GM12878 (cell line): ENCODE measurements at regions not wholly inside any gene's neighbourhood (a gene's known extent, or its start where the extent isn't known, plus 50 kb on each side); places are given as distances from the start of the nearest gene placed in this dataset.

Source experiments
- ATAC-seq: fragments of 200-7000 bp; cut with Tn5 transposase; 3 replicates; pipeline ENCODE4 v1.9.1; 2020; ENCODE audit warnings: mild to moderate bottlenecking, moderate library complexity
- BruUV-seq: library from RNA; stranded (reverse); fragments of 400-500 nt; replicated peaks from 2 replicates; lab custom pipeline; 2021; lab: Mats Ljungman, UMichigan
- CTCF ChIA-PET: fragments of 300-600 bp; sonication (Branson Sonifier 250); formaldehyde crosslinking; extraction: SDS; loops from one replicate; lab custom pipeline; 2021; ENCODE audit warnings: inconsistent platforms; lab: Yijun Ruan, JAX
- POLR2A ChIA-PET: fragments of 350-600 bp; formaldehyde crosslinking; extraction: SDS; loops from one replicate; lab custom pipeline; 2021; ENCODE audit warnings: inconsistent platforms; lab: Charles Lee
- RAD21 ChIA-PET: fragments of 300-600 bp; sonication (Branson Sonifier 250); formaldehyde crosslinking; loops from one replicate; lab custom pipeline; 2023; ENCODE audit warnings: antibody characterized with exemption; ENCODE audit not compliant: unreplicated experiment; lab: Charles Lee
- SMC1A ChIA-PET: fragments of 300-600 bp; sonication (Branson Sonifier 250); formaldehyde crosslinking; loops from one replicate; lab custom pipeline; 2023; ENCODE audit not compliant: unreplicated experiment, uncharacterized antibody; lab: Charles Lee
- DNase-seq: peaks from one replicate; pipeline ENCODE4 v3.0.0-alpha.2; 2011; ENCODE audit warnings: low read depth, low spot score
- FAIRE-seq: peaks from 3 replicates; lab custom pipeline; 2011; peaks lifted over from hg19 to GRCh38; lab: Jason Lieb, UNC
- H2AFZ ChIP-seq: 2 replicates; pipeline ENCODE4 v1.6.0; 2011; ENCODE audit warnings: low read depth, low read length, control low read depth; ENCODE audit not compliant: control insufficient read depth
- H3K27ac ChIP-seq: 2 replicates; pipeline ENCODE4 v1.5.1; 2011; ENCODE audit warnings: control low read depth; ENCODE audit not compliant: control insufficient read depth, insufficient read depth
- H3K27me3 ChIP-seq, 2 experiments: replicated peaks in 1 of 2; 2 replicates each; pipeline versions ENCODE4 v1.6.0 to v1.6.1; 2011; ENCODE audit warnings: low read length in 1 of 2; ENCODE audit not compliant: control insufficient read depth in 2 of 2, insufficient read depth in 2 of 2
- H3K36me3 ChIP-seq, 2 experiments: 2 replicates each; pipeline ENCODE4 v1.5.1; 2011; ENCODE audit warnings: low read length in 1 of 2; ENCODE audit not compliant: control insufficient read depth in 2 of 2, insufficient read depth in 2 of 2
- H3K4me1 ChIP-seq: 2 replicates; pipeline ENCODE4 v1.6.1; 2011; ENCODE audit warnings: mild to moderate bottlenecking, low read length, moderate library complexity, mixed read lengths; ENCODE audit not compliant: control insufficient read depth, insufficient read depth
- H3K4me2 ChIP-seq: 2 replicates; pipeline ENCODE4 v1.6.0; 2011; ENCODE audit warnings: control low read depth; ENCODE audit not compliant: control insufficient read depth, insufficient read depth
- H3K4me3 ChIP-seq: fragments of 200-600 bp; sonication (generic); 2 replicates; pipeline ENCODE4 v1.5.1; 2016
- H3K79me2 ChIP-seq: 2 replicates; pipeline ENCODE4 v1.6.0; 2011; ENCODE audit warnings: low read length; ENCODE audit not compliant: control insufficient read depth, insufficient read depth
- H3K9ac ChIP-seq: 2 replicates; pipeline ENCODE4 v1.8.0; 2011; ENCODE audit warnings: low read length, control low read depth, mixed read lengths; ENCODE audit not compliant: control insufficient read depth, insufficient read depth
- H3K9me3 ChIP-seq: replicated peaks from 3 replicates; pipeline ENCODE4 v1.5.1; 2011; ENCODE audit warnings: mild to moderate bottlenecking, low read length; ENCODE audit not compliant: control insufficient read depth, insufficient read depth
- H4K20me1 ChIP-seq: 2 replicates; pipeline ENCODE4 v1.6.0; 2011; ENCODE audit not compliant: control insufficient read depth, insufficient read depth
- ATF7 ChIP-seq: fragments of 450-650 bp; IDR thresholded peaks from 2 replicates; pipeline ENCODE4 v1.6.1; 2016; ENCODE audit warnings: low read depth, mild to moderate bottlenecking
- CREM ChIP-seq: IDR thresholded peaks from 2 replicates; pipeline ENCODE4 v1.6.1; 2014; ENCODE audit warnings: antibody characterized with exemption, low read depth
- FOS ChIP-seq: IDR thresholded peaks from 3 replicates; pipeline ENCODE4 v1.6.1; 2011; ENCODE audit warnings: borderline replicate concordance; ENCODE audit not compliant: insufficient read length; ENCODE audit errors: extremely low read depth
- FOXK2 ChIP-seq: fragments of 450-650 bp; IDR thresholded peaks from 2 replicates; pipeline ENCODE4 v1.6.1; 2017; ENCODE audit warnings: mild to moderate bottlenecking, moderate library complexity
- HCFC1 ChIP-seq: fragments of 150-350 bp; IDR thresholded peaks from 2 replicates; pipeline ENCODE4 v1.6.1; 2014; ENCODE audit warnings: low read length
- JUNB ChIP-seq: IDR thresholded peaks from 2 replicates; pipeline ENCODE4 v1.6.1; 2016; ENCODE audit warnings: antibody characterized with exemption, mild to moderate bottlenecking
- JUND ChIP-seq: IDR thresholded peaks from 2 replicates; pipeline ENCODE4 v1.6.1; 2012; ENCODE audit warnings: low read depth, mild to moderate bottlenecking, low read length, improper control_type of control experiment, moderate library complexity
- KAT2A ChIP-seq: conservative IDR thresholded peaks from 2 replicates; pipeline ENCODE4 v1.6.1; 2011; ENCODE audit warnings: low read depth, low read length; ENCODE audit not compliant: control insufficient read depth
- KLF5 ChIP-seq: fragments of 450-650 bp; IDR thresholded peaks from 2 replicates; pipeline ENCODE4 v1.6.1; 2014; ENCODE audit warnings: mild to moderate bottlenecking; ENCODE audit not compliant: partially characterized antibody
- MAX ChIP-seq: IDR thresholded peaks from 2 replicates; pipeline ENCODE4 v1.6.1; 2012; ENCODE audit warnings: low read depth, low read length, improper control_type of control experiment
- NR2C1 ChIP-seq: fragments of 450-650 bp; IDR thresholded peaks from 2 replicates; pipeline ENCODE4 v1.6.1; 2017; ENCODE audit warnings: antibody characterized with exemption, mild to moderate bottlenecking, moderate library complexity
- POLR2AphosphoS2 ChIP-seq: IDR thresholded peaks from 2 replicates; pipeline ENCODE4 v1.6.1; 2011; ENCODE audit warnings: low read depth, mild to moderate bottlenecking, low read length, improper control_type of control experiment, moderate library complexity
- POU2F2 ChIP-seq: IDR thresholded peaks from 3 replicates; pipeline ENCODE4 v1.6.1; 2011; ENCODE audit warnings: low read depth, mild to moderate bottlenecking, low read length, borderline replicate concordance
- SREBF2 ChIP-seq: IDR thresholded peaks from 2 replicates; pipeline ENCODE4 v1.6.1; 2012; ENCODE audit warnings: mild to moderate bottlenecking, low read length
- SUPT20H ChIP-seq: IDR thresholded peaks from 2 replicates; pipeline ENCODE4 v1.6.1; 2011; ENCODE audit warnings: low read depth, mild to moderate bottlenecking, low read length, moderate library complexity, borderline replicate concordance; ENCODE audit not compliant: control insufficient read depth
- TAF1 ChIP-seq: IDR thresholded peaks from 2 replicates; pipeline ENCODE4 v1.6.1; 2011; ENCODE audit warnings: mild to moderate bottlenecking, low read depth, low read length, borderline replicate concordance
- ZNF207 ChIP-seq: fragments of 450-650 bp; IDR thresholded peaks from 2 replicates; pipeline ENCODE4 v1.6.1; 2014; ENCODE audit warnings: antibody characterized with exemption, mild to moderate bottlenecking, borderline replicate concordance
- ZZZ3 ChIP-seq: IDR thresholded peaks from 2 replicates; pipeline ENCODE4 v1.6.1; 2011; ENCODE audit warnings: low read depth; ENCODE audit not compliant: control insufficient read depth, insufficient read length
- WGBS: methylation state at CpG from one replicate; pipeline ENCODE4 v1.1.6; 2016; ENCODE audit warnings: low lambda C conversion rate; ENCODE audit not compliant: insufficient replicate concordance, insufficient coverage; ENCODE audit errors: missing lambda C conversion rate; 5-methylcytosine and 5-hydroxymethylcytosine counted together
- in situ Hi-C: fragments of 300-500 bp; cut with MboI; formaldehyde crosslinking; loops from 9 replicates; pipeline ENCODE4 v1.14.3; 2018; ENCODE audit warnings: mixed read lengths
- intact Hi-C: fragments of 100-400 bp; cut with micrococcal nuclease; formaldehyde crosslinking; loops from one replicate; pipeline ENCODE4 v1.14.2; 2022; ENCODE audit not compliant: unreplicated experiment
- TF ChIP-seq, protein P1 (sequence below): fragments of 450-650 bp; IDR thresholded peaks from 2 replicates; pipeline ENCODE4 v1.6.1; 2014; ENCODE audit warnings: mild to moderate bottlenecking
- TF ChIP-seq, protein P2 (sequence below): IDR thresholded peaks from 2 replicates; pipeline ENCODE4 v1.6.1; 2011; ENCODE audit warnings: mild to moderate bottlenecking, low read depth, low read length, moderate library complexity; ENCODE audit not compliant: insufficient replicate concordance

DNA sequence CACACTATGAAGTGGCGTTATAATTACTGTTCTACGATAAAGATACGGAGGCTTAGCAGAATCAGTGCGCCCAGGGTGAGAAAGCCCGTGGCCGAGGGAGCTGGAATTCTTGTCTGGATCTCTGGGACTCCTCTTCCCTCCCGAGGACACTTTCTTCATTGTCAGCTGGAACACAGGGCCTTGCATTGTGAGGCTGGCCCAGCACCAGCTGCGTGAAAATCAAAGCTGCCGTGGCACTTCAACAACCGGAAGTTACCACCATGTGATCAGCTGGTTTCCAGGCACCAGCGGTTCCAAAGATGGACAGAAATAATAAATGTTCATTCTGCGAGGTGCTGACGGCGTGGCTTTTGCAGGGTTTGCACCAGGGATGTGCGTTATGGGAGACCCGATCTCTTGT lies 234.0 kb upstream of the PITRM1 start:
- Histone ChIP-seq H3K4me1 (no peaks in the 10 kb centered on the region), H3K79me2 (no peaks in the 10 kb centered on the region), H3K4me2 (no peak overlapping the region), H3K9ac (no peak overlapping the region), H3K4me3 (no peak overlapping the region), H2AFZ (no peak overlapping the region), H3K27me3 (no peaks in the 10 kb centered on the region), H3K9me3 (peaks cover 4% of the 10 kb centered on the region; the same call in 1 of the 3 replicates), H3K36me3 (no peaks in the 10 kb centered on the region), H3K27ac (no peak overlapping the region), H4K20me1 (no peaks in the 10 kb centered on the region)
- ChIA-PET POLR2A (no interaction called here), RAD21 (no interaction called here), SMC1A (no interaction called here), CTCF (no interaction called here)
- FAIRE-seq (no peak), ATAC-seq (no peak), DNase-seq (no peak)
- in situ Hi-C loops, result no loop called here
- no TSS peak for BruUV-seq
- 51% methylated on average over 16 of the region's 16 CpGs for WGBS
- TF ChIP-seq CREM (no peak), MAX (no peak), FOXK2 (no peak), ATF7 (no peak), KLF5 (no peak), POLR2AphosphoS2 (no peak), ZNF207 (no peak), ZZZ3 (no peak)
- intact Hi-C loops, result no loop called here

- ChIA-PET SMC1A (no interaction called here), POLR2A (no interaction called here), RAD21 (no interaction called here), CTCF (no interaction called here)
- BruUV-seq, result no TSS peak
- H3K4me1 ChIP-seq, result no peaks in the 10 kb centered on the region
- no peaks in the 10 kb centered on the region for H3K27me3 ChIP-seq
- H3K4me3 ChIP-seq, result no peak overlapping the region
- H2AFZ ChIP-seq, result no peak overlapping the region
- 55% methylated on average over 15 of the region's 15 CpGs for WGBS
- no peaks in the 10 kb centered on the region for H3K79me2 ChIP-seq
- H3K9me3 ChIP-seq, result no peaks in the 10 kb centered on the region; the same call in 2 of the 3 replicates
- TF ChIP-seq HCFC1, result no peak
- TF ChIP-seq, protein P1, sequence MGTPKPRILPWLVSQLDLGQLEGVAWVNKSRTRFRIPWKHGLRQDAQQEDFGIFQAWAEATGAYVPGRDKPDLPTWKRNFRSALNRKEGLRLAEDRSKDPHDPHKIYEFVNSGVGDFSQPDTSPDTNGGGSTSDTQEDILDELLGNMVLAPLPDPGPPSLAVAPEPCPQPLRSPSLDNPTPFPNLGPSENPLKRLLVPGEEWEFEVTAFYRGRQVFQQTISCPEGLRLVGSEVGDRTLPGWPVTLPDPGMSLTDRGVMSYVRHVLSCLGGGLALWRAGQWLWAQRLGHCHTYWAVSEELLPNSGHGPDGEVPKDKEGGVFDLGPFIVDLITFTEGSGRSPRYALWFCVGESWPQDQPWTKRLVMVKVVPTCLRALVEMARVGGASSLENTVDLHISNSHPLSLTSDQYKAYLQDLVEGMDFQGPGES, result no peak
- TF ChIP-seq JUNB, result no peak
- TF ChIP-seq SREBF2, result no peak
- no peak for TF ChIP-seq JUND
- TF ChIP-seq FOS, result no peak
- TF ChIP-seq KAT2A, result no peak
- no peak for TF ChIP-seq TAF1
- TF ChIP-seq, protein P2, sequence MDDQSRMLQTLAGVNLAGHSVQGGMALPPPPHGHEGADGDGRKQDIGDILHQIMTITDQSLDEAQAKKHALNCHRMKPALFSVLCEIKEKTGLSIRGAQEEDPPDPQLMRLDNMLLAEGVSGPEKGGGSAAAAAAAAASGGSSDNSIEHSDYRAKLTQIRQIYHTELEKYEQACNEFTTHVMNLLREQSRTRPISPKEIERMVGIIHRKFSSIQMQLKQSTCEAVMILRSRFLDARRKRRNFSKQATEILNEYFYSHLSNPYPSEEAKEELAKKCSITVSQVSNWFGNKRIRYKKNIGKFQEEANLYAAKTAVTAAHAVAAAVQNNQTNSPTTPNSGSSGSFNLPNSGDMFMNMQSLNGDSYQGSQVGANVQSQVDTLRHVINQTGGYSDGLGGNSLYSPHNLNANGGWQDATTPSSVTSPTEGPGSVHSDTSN, result no peak
- TF ChIP-seq NR2C1, result no peak
- no peak for TF ChIP-seq POU2F2
- TF ChIP-seq SUPT20H, result no peak
- TF ChIP-seq, all 136 proteins: peak for 0
- FAIRE-seq (no peak), DNase-seq (no peak), ATAC-seq (no peak)
- H3K4me2 ChIP-seq, result no peak overlapping the region
- intact Hi-C loops, result no loop called here
- no peaks in the 10 kb centered on the region for H4K20me1 ChIP-seq
- H3K9ac ChIP-seq, result no peak overlapping the region
- no peaks in the 10 kb centered on the region for H3K36me3 ChIP-seq
- in situ Hi-C loops, result no loop called here
- H3K27ac ChIP-seq, result no peak overlapping the region
These were observed 231.8 kb upstream of the PITRM1 start for GRCh38 chr10:3404381-3404780.
